Left lobe of liver (tissue), 2 donors: ENCODE measurements at regions not wholly inside any gene's neighbourhood (a gene's known extent, or its start where the extent isn't known, plus 50 kb on each side); places are given as distances from the start of the nearest gene placed in this dataset.
"Not testable (repeated sequence)": the region's sequence is repeated elsewhere in the genome, so short reads cannot be mapped to it uniquely, and the experiment has no call there.

Experiments
- ATAC-seq: fragments of 200-7000 bp; cut with Tn5 transposase; one replicate; pipeline ENCODE4 v1.9.1; 2020; ENCODE audit warnings: mild to moderate bottlenecking, moderate library complexity
- DNase-seq: peaks from one replicate; pipeline ENCODE4 v3.0.0-alpha.2; 2020; ENCODE audit warnings: low spot score
- donor health status: DM: no; HTN: no; CAD: no; lungs with moderate emphysema.
- donor health status: DM: no; HTN: yes; CAD: no.

DNA sequence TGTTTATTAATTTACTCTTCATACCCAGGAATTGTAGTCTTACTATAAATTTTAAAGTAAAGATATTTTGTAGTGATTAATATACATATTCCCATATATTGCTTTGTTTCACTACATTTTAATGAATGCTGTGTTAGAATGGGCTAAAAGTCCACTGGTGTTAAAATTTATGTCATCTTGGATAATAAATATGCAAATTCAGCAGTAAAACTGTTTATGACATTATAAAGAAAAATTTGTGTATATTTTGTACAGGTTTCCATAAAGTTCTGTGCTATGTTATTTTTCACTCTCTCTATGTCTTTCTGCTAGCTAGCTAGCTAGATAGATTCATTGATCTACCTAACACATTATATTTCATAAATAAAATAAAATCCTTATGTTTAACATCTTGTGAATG is 1071.2 kb downstream of the FAT4 start:
- no peak for ATAC-seq
- no peak for DNase-seq

DNA sequence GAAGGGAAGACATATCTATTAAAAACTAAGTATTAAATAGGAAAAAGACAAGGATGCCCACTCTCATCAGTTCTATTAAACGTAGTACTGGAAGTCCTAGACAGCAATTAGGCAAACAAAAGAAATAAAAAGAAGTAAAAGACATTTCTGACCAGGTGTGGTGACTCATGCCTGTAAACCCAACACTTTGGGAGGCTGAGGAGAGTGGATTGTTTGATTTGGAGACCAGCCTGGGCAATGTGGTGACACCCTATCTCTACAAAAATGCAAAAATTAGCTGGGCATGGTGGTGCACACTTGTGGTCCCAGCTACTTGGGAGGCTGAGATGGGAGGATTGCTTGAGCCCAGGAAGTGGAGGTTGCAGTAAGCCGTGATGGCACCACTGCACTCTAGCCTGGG is 1071.8 kb downstream of the FAT4 start:
- ATAC-seq (no peak), DNase-seq (no peak)

DNA sequence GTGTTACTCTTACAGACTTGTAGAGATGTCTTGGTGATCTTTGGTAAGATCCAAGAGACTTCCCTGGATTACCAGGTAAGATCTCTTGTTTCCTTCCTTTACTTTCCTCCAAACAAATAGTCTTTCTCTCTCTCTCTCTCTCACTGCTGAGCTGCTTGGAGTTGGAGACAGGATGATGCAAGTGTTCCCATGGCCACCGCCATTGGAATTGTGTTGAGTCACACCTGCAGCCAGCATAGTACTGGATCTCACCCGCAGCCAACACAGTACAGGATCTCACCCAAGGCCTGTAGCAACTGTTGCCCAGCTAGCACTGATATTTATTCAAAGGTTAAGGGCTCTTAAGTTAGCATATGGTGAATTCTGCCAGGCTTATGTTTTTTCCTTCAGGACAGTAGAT is 1080.9 kb downstream of the FAT4 start:
- no peak for ATAC-seq
- DNase-seq: no peak

DNA sequence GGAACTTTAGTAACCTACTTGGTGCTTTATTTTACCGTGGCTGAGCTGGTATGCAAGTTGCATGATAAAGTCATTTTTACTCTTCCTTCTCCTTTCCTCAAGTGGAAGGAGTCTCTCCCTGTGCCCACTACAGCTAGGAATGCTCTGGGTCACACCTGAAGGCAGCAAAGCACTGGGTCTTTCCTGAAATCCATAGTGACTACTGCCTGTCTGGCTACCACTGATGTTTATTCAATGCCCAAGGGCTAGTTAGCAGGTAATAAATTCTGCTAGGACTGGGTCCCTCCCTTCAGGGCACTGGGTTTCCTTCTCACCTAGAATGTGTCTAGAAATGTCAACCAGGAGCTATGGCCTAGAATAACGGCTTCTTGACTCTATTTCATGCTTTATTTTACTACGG is 1081.4 kb downstream of the FAT4 start:
- no peak for ATAC-seq
- no peak for DNase-seq

DNA sequence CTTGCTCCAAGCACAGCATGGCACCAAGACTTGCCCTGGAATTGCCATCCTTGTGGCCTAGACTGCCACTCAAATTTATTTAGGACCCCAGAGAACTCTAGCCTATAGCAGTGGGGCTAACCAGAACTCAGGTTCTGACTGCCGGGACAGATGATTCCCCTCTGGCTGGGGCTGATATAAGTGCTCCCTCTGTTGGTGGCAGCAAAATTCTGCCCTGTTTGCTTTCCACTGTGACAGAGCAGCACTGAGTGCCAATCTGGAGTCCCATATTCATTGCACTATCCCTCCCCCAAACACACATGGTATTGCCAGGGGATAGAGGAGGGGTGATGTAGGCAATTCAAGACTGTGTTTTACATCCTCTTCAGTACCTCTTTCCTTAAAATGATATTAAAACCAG is 1081.9 kb downstream of the FAT4 start:
- ATAC-seq (peak; percentile 65), DNase-seq (no peak)

DNA sequence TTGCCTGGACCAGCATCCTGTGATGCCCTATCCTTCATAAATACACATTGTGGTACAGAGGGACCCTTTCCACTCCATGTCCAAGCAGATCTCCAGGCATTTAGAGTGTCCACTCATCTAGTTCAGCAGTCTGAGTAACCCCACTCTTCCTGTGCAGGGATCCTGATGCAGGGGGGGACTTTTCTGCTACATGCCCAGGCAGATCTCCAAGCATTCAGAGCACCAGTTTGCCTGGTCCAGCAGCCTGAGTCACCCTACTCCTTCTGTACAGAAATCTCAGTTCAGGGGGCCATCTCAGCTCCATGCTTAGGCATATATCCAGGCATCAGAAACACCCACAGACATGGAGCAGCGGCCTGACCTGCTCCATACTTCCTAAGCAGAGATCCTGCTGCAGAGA is 1089.8 kb downstream of the FAT4 start:
- ATAC-seq (no peak), DNase-seq (no peak)

DNA sequence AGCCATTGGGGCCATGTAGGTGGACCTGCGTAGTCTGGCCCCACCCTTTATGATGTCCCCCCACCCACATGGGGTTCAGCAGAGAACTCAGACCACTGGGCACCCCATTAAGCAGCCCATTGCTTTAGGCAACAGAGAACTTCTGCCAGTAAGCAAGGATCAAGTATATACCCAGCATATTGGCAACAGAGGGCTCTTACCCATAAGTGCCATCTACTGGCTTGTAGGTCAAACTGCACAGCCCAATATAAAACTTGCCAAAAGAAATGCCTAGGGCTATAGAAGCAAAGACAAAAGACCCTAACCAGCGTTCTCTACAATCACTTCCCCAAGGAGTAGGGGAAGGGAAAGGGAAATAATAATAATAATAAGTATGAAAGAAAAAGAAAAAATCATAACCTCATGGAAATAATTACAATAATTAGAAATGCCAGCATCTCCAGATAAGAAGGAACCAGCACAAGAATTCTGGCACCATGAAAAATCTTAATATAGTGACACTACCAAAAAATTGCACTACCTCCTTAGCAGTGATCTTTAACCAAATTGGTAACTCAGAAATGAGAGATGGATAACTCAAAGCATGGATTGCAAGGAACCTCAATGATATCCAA is 1090.7 kb downstream of the FAT4 start:
- peak; percentile 85 for ATAC-seq
- DNase-seq: no peak

DNA sequence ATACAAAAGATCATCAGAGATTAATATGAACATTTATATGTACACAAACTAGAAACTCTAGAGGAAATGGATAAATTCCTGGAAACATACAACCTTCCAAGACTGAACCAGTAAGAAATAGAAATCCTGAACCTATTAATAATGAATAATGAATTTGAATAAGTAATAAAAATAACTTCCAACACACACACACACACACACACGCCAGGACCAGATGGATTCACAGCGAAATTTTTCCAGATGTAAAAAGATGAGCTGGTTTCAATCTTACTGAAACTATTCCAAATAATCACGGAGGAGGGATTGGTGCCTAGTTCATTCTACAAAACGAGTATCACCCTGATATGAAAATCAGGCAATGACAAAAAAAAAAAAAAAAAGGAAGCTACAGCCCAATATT is 1095.0 kb downstream of the FAT4 start:
- ATAC-seq (no peak), DNase-seq (no peak)

DNA sequence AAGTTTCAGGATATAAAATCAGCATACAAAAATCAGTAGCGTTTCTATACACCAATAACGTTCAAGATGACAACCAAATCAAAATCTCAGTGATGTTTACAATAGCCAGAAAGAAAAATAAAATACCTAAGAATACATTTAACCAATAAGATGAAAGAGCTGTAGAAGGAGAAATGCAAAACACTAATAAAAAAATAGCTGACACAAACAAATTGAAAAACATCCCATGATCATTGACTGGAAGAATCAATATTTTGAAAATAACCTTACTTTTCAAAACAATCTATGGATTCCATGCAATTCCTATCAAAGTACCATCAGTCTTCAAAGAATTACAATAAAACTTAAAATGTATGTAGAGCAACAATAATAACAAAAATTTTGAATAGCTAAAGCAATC is 1096.3 kb downstream of the FAT4 start:
- DNase-seq: no peak
- no peak for ATAC-seq

DNA sequence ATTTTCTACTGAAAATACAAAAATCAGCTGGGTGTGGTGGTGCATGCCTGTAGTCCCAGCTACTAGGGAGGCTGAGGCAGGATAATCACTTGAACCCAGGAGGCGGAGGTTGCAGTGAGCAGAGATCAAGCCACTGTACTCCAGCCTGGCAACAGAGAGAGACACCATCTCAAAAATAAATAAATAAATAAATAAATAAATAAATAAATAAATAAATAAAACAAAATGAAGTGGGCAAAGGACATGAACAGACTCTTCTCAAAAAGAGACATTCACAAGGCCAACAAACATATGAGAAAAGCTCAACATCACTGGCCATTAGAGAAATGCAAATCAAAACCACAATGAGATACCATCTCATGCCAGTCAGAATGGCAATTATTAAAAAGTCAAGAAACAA is 1097.6 kb downstream of the FAT4 start:
- DNase-seq, ATAC-seq: not testable (repeated sequence)

DNA sequence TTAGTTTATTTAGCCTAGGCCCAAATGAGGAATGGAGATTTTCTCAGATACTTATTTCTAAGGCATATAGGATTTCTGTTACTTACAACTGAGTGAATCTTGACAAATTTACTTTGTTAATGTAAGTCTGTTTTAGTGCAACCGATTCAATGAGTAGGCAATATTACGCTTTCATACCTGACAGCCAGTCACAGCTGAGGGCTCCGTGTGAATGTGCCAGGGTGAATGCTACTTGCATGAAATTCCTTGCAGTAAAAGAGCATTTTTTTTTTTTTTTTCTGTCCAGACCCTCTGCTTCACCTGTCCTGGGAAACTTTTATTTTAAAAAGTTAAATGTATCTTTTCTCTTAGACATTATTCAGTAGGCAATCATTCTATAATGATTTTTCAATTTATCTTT is 1100.0 kb downstream of the FAT4 start:
- no peak for ATAC-seq
- no peak for DNase-seq

DNA sequence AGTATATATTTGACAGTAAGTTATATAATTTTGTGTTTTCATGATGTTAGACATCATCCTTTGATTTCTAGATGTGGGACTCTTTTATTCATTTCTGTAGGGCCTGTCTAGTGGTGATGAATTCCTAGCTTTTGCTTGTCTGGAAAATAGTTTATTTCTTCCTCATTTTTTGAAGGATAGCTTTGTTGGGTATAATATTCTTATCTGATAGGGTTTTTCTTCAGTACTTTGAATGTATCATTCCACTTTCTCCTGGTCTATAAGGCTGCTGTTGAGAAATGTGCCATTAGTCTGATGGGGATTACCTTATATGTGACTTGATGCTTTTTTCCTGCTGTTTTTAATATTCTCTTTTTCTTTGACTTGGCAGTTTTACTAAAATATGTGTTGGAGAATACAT is 1104.5 kb downstream of the FAT4 start:
- DNase-seq: no peak
- ATAC-seq: no peak

DNA sequence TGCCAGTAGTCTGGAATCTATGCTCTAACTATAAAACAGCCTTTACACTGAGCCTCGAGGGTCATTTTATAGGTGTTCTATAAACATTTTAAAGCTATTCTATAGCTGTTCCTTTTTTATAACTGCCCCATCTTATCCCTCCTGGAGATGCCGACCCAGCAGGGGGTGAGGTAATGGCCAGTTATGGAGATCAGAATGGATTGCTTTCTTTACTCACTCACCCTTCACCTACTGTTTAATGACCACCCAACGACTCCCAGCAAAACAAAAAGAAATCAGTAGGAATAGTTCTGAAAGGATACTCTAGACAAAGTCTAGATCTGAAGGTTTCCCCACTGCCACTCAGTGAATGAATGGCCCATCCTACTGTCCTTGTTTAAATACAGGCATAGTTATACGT is 1113.1 kb downstream of the FAT4 start:
- no peak for ATAC-seq
- no peak for DNase-seq

DNA sequence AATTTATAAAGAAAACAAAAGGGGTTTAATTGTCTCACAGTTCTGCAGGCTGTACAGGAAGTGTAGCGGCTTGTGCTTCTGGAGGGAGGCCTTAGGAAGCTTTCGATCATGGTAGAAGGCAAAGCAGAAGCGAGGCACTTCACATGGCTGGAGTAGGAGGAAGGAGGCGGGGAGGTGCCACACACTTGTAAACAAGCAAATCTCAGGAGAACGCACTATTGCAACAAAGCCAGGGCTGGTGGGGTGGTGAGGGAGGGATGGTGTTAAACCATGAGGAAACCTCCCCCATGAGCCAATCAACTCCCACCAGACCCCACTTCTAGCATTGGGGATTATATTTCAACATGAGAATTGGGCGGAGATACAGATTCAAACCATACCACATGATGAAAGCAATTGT is 1116.3 kb downstream of the FAT4 start:
- no peak for DNase-seq
- no peak for ATAC-seq

DNA sequence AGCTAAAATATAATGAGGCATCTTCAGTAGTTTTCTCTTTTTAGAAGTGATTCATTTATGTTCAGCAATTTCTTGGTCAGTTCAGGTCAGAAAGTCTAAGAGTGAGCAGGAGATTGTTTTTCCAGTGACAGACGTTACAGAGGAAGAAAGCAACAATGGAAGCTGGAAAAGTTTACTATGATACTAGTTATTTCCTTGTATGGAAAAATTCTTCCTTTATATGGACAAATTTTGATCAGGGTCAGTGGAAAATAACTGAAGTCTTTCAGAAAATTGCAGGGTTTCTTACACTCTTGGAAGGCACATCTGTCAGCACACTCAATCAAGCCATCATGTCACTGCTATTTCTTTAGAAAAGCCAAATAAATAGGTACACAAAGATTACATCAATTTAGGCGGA is 1120.7 kb downstream of the FAT4 start:
- ATAC-seq: no peak
- no peak for DNase-seq

DNA sequence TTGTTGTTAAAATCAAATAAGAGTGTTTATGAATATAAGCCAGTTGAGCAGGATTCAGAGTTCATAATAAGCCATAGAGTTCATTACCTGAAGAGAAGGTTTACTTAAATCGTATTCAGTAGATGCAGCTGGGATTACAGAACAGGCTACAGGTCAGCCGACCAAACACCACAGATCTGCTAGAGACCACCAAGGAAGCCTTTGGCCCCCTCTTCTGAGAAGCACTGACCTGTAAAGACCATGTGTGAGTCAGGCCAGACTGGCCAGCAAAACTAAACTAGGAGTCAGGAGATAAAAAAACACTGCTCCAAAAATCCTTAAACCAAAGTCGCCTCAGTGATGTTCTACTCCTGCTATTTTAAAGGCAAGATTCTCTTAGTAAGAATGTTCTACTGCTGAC is 1125.5 kb downstream of the FAT4 start:
- ATAC-seq (no peak), DNase-seq (no peak)

DNA sequence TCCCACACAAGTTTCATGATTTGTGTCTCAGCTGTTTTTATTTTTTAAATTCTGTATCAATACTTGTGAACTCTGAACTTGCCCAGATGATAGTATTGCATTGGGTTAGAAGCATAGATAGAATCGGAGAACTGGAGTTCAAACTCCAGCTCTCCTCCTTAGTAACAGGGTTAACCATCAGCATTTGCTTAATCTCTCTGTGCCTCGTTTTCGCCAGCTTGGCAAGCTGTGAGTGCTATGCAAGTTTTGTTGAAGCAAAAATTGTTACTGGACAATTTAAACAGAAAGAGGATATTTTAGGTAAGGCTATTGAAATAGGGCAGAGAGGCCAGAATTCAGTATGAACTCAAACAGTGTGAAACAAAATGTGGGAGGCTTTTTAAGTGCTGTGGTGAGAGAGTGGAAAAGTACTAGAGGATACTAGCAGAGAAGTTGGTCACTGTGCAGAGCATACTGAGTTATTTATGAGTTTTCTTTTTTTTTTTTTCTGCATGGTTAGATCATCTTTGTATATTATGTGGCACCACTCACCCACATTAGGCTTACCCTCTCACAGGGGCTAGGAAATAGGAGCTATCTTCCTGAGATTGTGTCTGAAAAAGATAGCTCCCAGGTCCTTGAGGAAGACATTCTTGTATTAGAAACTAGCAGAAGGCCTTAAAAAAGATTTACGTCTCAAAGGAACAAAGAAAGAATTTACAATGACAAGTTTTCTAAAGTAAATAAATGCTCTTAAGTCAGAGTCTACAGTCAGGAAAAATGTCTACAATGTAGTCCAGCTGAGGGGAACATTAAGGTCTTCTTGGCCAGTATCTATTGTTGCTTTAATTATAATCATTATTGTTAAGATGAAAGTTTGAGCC is 1126.6 kb downstream of the FAT4 start:
- ATAC-seq: no peak

DNA sequence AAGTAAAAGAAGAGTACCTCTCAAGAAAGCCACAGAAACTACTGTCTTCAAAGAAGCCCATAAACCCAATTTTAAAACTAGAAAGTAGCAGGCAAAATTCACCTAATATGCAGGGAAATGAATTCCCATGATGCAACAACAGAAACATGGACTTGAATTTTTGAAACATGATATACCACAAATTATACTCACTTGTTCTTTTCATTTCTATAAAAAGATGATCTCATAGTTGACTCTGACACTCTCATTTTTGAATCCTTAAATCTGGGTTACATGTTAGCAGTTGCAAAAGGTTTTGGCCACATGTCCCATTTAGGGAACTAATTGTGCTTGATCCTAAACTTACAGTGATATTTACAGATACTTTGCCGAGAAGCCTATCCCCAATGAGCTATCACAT is 1130.8 kb downstream of the FAT4 start:
- DNase-seq (no peak), ATAC-seq (no peak)

More for the DNA sequence above, 1126.6 kb downstream of the FAT4 start:
- no peak for DNase-seq

DNA sequence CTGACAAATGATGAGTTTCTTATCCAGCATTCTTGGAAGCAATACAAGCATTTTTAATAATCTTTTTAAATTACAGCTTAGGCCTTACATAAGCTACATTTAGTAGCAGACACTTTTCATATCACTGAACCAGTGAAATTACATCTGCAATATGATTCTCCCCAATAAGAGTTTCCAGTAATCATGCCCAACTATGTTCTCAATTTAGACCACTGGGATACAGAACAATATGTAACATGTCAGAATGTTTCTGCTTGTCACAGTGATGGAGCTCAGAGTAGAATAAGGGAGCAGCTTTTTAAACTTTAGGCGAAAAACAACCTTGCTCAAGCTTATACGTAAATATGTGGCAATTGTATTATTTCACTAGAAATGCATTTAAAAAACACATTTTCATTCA is 1132.2 kb downstream of the FAT4 start:
- no peak for DNase-seq
- no peak for ATAC-seq

DNA sequence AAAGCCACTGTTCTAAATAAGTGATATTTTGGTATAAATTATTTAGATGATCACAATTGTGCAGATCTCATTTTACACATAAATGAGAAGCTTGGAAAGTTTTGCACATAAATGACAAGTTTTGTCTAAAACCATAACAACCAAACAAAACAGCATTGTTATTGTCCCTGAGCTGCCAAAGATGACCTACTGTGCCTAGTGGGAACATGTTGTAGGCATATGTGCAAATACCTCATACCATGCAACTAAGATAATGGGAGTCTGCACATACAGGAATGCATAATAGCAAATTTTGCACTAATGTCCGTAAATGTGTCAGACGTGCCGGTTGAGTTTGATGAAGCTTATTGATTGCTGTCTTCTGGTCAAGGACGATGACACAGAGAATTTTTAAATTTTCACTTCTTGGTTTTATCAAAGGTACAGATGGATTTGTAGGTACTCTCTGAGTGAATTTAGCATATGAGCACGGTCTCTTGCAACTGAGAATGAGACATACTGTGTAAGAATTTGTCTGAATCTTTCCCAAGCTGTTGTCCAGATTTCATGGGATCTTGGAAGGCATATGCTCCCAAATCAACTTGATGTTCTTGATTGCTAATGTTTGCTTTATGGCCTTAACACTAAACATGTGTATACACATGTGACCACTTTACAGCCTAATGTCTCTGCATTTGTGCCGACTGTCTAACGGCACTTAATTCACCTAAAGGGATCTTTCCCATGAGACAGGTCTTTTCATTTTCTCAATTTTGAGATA is 1133.5 kb downstream of the FAT4 start:
- ATAC-seq: no peak

DNA sequence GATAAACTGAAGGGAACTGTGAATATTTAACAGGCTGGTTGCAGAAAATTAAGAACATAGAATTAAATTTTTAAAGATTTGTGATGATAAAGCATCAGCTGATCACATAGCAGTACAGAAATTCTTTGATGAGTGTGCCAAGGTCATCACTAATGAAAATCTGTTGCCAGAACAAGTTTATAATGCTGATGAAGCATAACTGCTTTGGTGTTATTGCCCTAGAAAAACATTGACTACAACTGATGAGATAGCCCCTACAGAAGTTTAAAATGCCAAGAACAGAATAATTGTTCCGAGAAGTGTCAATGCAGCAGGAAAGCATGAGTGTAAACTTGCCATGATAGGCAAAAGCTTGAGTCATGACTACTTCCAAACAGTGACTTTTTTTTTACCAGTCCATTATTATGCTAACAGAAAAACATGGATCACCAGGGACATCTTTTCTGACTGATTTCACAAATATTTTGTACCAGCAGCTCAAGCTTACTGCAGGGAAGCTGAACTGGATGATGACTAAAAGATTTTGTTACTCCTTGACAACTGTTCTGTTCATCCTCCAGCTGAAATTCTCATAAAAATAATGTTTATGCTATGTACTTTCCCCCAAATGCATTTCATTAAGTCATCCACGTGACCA is 1136.6 kb downstream of the FAT4 start:
- no peak for DNase-seq
- no peak for ATAC-seq

More for the DNA sequence above, 1133.5 kb downstream of the FAT4 start:
- no peak for DNase-seq
